Caco-2 (cell line): ENCODE measurements at regions not wholly inside any gene's neighbourhood (a gene's known extent, or its start where the extent isn't known, plus 50 kb on each side); places are given as distances from the start of the nearest gene placed in this dataset.
A peak's percentile ranks its signal among the peaks of the same experiment; 100 is the strongest.

Experiments used
- BruUV-seq: library from RNA; stranded (reverse); fragments of 400-500 nt; replicated peaks from 2 replicates; lab custom pipeline; 2021; lab: Mats Ljungman, UMichigan
- CTCF ChIA-PET: fragments of 300-600 bp; sonication (Branson Sonifier 250); formaldehyde crosslinking; loops from one replicate; lab custom pipeline; 2022; ENCODE audit warnings: antibody characterized with exemption; lab: Charles Lee
- POLR2A ChIA-PET: fragments of 300-600 bp; sonication (Branson Sonifier 250); formaldehyde crosslinking; loops from one replicate; lab custom pipeline; 2022; ENCODE audit warnings: antibody characterized with exemption; lab: Charles Lee
- DNase-seq, 2 experiments: peaks; one replicate each; pipeline versions ENCODE4 v3.0.0 to v3.0.0-alpha.2; 2020 to 2022
- H3K27me3 ChIP-seq: replicated peaks from 2 replicates; pipeline ENCODE4 v1.6.0; 2011; ENCODE audit warnings: low read length; ENCODE audit not compliant: control insufficient read depth, insufficient read depth
- H3K36me3 ChIP-seq: 2 replicates; pipeline ENCODE4 v1.5.1; 2011; ENCODE audit warnings: low read length; ENCODE audit not compliant: control insufficient read depth, insufficient read depth
- H3K4me1 ChIP-seq: fragments of 250-450 bp; sonication (Bioruptor Pico); 2 replicates; pipeline ENCODE4 v1.5.1; 2020; ENCODE audit warnings: mild to moderate bottlenecking
- H3K4me3 ChIP-seq: 2 replicates; pipeline ENCODE4 v1.5.1; 2011; ENCODE audit warnings: low read depth, mild to moderate bottlenecking, control low read depth, low read length
- H3K9me3 ChIP-seq: fragments of 250-450 bp; sonication (Bioruptor Pico); 2 replicates; pipeline ENCODE4 v1.5.1; 2020; ENCODE audit warnings: mild to moderate bottlenecking, moderate library complexity
- H3K27ac Mint-ChIP-seq: one replicate; pipeline ENCODE4 v1.8.0; 2022; ENCODE audit warnings: mixed read lengths; ENCODE audit not compliant: unreplicated experiment
- H3K27me3 Mint-ChIP-seq: one replicate; pipeline ENCODE4 v1.8.0; 2022; ENCODE audit warnings: mixed read lengths; ENCODE audit not compliant: insufficient read depth, unreplicated experiment
- H3K36me3 Mint-ChIP-seq: one replicate; pipeline ENCODE4 v1.8.0; 2022; ENCODE audit warnings: mild to moderate bottlenecking, mixed read lengths; ENCODE audit not compliant: insufficient read depth, unreplicated experiment
- H3K4me1 Mint-ChIP-seq: one replicate; pipeline ENCODE4 v1.8.0; 2022; ENCODE audit warnings: low read depth, mixed read lengths; ENCODE audit not compliant: unreplicated experiment
- H3K4me3 Mint-ChIP-seq: one replicate; pipeline ENCODE4 v1.8.0; 2022; ENCODE audit warnings: mild to moderate bottlenecking, moderate library complexity, mixed read lengths; ENCODE audit not compliant: unreplicated experiment
- H3K9me3 Mint-ChIP-seq: one replicate; pipeline ENCODE4 v1.8.0; 2022; ENCODE audit warnings: mixed read lengths; ENCODE audit not compliant: unreplicated experiment
- intact Hi-C: fragments of 100-400 bp; cut with micrococcal nuclease; formaldehyde crosslinking; loops from one replicate; pipeline ENCODE4 v1.10.0; 2022; ENCODE audit not compliant: unreplicated experiment
- TF ChIP-seq, protein P1 (sequence below), 2 experiments: fragments of 200-600 bp in 1 of 2; IDR thresholded peaks; 1 replicate in 1 of 2; 2 replicates in 1 of 2; pipeline versions ENCODE4 v1.5.1 to v1.8.0; 2011 to 2022; ENCODE audit warnings: antibody characterized with exemption in 1 of 2, control low read depth in 1 of 2, inconsistent platforms in 1 of 2, low read depth in 1 of 2, low read length in 1 of 2, mild to moderate bottlenecking in 1 of 2, moderate library complexity in 1 of 2; ENCODE audit not compliant: insufficient read depth in 1 of 2, severe bottlenecking in 1 of 2, unreplicated experiment in 1 of 2

DNA sequence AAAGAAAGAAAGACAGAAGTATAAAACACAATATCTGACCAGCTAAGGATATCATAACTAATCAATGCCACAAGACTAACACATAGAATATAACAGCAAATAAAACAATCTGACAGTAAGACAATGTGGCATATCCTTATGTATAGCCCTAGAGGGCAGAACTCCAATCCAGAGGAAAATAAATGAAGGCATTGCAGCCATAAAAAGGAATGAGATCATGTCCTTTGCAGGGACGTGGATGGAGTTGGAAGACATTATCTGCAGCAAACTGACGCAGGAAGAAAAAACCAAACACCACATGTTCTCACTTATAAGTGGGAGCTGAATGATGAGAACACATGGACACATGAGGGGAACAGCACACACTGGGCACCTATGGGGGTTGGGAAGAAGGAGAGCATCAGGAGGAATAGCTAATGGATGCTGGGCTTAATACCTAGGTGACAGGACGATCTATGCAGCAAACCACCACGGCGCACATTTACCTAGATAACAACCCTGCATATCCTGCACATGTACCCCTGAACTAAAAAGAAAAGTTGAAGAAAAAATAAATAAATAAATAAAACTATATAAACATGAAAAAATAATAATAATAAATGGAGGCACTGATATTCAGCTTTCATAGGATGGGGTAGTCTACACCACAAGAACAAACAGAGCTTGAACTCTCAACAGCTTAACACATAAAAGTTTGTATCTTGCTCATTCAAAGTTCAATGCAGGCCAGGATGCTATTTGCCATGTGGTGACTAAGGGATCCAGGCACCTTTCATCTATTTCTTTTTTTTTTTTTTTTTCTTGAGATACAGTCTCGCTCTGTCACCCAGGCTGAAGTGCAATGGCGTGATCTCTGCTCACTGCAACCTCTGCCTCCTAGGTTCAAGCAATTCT lies 66.1 kb upstream of the KAT6B start:
- TF ChIP-seq, protein P1, sequence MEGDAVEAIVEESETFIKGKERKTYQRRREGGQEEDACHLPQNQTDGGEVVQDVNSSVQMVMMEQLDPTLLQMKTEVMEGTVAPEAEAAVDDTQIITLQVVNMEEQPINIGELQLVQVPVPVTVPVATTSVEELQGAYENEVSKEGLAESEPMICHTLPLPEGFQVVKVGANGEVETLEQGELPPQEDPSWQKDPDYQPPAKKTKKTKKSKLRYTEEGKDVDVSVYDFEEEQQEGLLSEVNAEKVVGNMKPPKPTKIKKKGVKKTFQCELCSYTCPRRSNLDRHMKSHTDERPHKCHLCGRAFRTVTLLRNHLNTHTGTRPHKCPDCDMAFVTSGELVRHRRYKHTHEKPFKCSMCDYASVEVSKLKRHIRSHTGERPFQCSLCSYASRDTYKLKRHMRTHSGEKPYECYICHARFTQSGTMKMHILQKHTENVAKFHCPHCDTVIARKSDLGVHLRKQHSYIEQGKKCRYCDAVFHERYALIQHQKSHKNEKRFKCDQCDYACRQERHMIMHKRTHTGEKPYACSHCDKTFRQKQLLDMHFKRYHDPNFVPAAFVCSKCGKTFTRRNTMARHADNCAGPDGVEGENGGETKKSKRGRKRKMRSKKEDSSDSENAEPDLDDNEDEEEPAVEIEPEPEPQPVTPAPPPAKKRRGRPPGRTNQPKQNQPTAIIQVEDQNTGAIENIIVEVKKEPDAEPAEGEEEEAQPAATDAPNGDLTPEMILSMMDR (IDR thresholded peaks at IDR 0.05; ENCODE audit: insufficient read depth in 1 of 2, low read depth in 1 of 2, low read length in 1 of 2, severe bottlenecking in 1 of 2, unreplicated experiment in 1 of 2) = no peak
- no peaks in the 10 kb centered on the region for H3K27me3 ChIP-seq
- H3K27me3 Mint-ChIP-seq = no peaks in the 10 kb centered on the region
- intact Hi-C loops = no loop called here
- BruUV-seq = no TSS peak
- H3K9me3 Mint-ChIP-seq = no peaks in the 10 kb centered on the region
- no peak overlapping the region for H3K4me3 Mint-ChIP-seq
- no peak for DNase-seq
- H3K4me1 Mint-ChIP-seq = no peaks in the 10 kb centered on the region
- no peak overlapping the region for H3K4me3 ChIP-seq
- ChIA-PET CTCF (no interaction called here), POLR2A (no interaction called here)
- no peaks in the 10 kb centered on the region for H3K9me3 ChIP-seq
- no peaks in the 10 kb centered on the region for H3K36me3 ChIP-seq
- no peaks in the 10 kb centered on the region for H3K36me3 Mint-ChIP-seq
- H3K4me1 ChIP-seq = no peaks in the 10 kb centered on the region
- H3K27ac Mint-ChIP-seq = no peak overlapping the region

DNA sequence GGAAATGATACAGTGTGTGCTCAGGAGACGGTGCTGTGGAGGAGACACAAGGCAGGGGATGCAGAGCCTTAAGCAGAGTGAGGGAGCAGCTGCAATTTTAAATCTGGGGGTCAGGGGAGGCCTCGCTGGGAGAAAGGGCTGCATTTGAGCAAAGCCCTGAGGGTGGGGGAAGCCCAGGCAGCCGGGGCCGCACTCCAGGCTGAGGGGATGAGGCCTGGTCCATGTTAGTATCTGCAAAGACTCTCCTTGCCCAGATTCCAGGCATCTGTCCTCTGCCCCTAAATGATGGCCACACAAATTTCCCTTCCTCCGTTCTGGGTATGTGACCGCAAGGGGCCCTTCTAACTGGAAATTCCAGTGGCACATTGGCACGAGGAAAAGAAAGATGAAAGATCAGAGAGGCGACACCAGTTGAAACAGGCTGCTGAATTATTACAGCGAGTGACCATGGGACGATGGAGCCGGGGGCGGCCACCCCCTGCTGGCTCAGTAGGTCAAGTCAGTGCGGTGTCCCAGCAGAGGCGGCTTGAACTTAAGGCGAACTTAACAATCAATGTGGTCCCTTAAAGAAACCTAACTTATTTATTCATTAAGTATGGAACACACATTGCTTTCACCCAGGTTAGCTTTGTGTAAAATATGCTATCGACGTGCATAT lies 62.3 kb upstream of the KAT6B start:
- Histone ChIP-seq H3K36me3 (no peaks in the 10 kb centered on the region), H3K27me3 (no peaks in the 10 kb centered on the region; the same call in 1 of the 2 replicates), H3K9me3 (no peaks in the 10 kb centered on the region), H3K4me1 (0 out of 2 replicates have a peak, but pooled peaks cover 4% of the 10 kb centered on the region), H3K4me3 (no peak overlapping the region)
- intact Hi-C loops = no loop called here
- DNase-seq = no peak
- no peak overlapping the region for H3K4me3 Mint-ChIP-seq
- H3K27ac Mint-ChIP-seq = no peak overlapping the region
- ChIA-PET POLR2A (no interaction called here), CTCF (no interaction called here)
- H3K36me3 Mint-ChIP-seq = no peaks in the 10 kb centered on the region
- TF ChIP-seq, protein P1 (IDR thresholded peaks at IDR 0.05; ENCODE audit: insufficient read depth in 1 of 2, low read depth in 1 of 2, low read length in 1 of 2, severe bottlenecking in 1 of 2, unreplicated experiment in 1 of 2) = no peak
- no peaks in the 10 kb centered on the region for H3K27me3 Mint-ChIP-seq
- H3K9me3 Mint-ChIP-seq = no peaks in the 10 kb centered on the region
- H3K4me1 Mint-ChIP-seq = peaks cover 7% of the 10 kb centered on the region
- BruUV-seq = no TSS peak

DNA sequence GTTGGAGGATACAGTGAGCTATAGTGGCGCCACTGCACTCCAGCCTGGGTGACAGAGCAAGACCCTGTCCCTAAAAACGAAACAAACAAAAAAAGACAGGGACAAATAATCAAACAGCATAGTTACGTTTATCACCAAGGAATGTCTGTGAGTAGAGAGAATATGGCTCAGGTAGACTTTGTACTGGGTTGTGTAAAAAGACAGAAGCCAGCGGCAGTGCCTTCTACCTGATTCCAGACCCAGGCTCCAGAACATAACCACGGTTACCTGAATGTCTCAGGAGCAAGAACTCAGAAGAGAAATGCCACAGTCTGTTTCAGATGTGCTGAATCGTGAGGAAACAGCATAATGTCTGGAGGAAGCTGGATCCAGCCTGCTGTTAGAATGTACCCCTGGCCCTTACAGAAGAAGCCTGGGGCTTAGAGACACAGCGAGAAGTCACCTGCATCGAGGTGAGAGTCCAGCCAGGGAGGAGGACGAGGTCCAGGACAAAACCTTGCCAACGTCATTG lies 60.9 kb upstream of the KAT6B start:
- peaks cover 3% of the 10 kb centered on the region; the same call in 1 of the 2 replicates for H3K9me3 ChIP-seq
- Mint-ChIP-seq H3K4me3 (no peak overlapping the region), H3K27ac (peak overlapping the region; percentile 7), H3K27me3 (no peaks in the 10 kb centered on the region), H3K36me3 (no peaks in the 10 kb centered on the region), H3K9me3 (no peaks in the 10 kb centered on the region), H3K4me1 (peaks cover 7% of the 10 kb centered on the region)
- ChIA-PET POLR2A (no interaction called here), CTCF (no interaction called here)
- no peaks in the 10 kb centered on the region; the same call in 1 of the 2 replicates for H3K27me3 ChIP-seq
- intact Hi-C loops = no loop called here
- BruUV-seq = no TSS peak
- no peak overlapping the region for H3K4me3 ChIP-seq
- no peaks in the 10 kb centered on the region for H3K36me3 ChIP-seq
- no peak for DNase-seq
- TF ChIP-seq, protein P1 (IDR thresholded peaks at IDR 0.05; ENCODE audit: insufficient read depth in 1 of 2, low read depth in 1 of 2, low read length in 1 of 2, severe bottlenecking in 1 of 2, unreplicated experiment in 1 of 2) = no peak
- 0 out of 2 replicates have a peak, but pooled peaks cover 4% of the 10 kb centered on the region for H3K4me1 ChIP-seq
